ENCODE measurements at regions not wholly inside any gene's neighbourhood (a gene's known extent, or its start where the extent isn't known, plus 50 kb on each side); places are given as distances from the start of the nearest gene placed in this dataset.
"Not testable (repeated sequence)": the region's sequence is repeated elsewhere in the genome, so short reads cannot be mapped to it uniquely, and the experiment has no call there.

DNA sequence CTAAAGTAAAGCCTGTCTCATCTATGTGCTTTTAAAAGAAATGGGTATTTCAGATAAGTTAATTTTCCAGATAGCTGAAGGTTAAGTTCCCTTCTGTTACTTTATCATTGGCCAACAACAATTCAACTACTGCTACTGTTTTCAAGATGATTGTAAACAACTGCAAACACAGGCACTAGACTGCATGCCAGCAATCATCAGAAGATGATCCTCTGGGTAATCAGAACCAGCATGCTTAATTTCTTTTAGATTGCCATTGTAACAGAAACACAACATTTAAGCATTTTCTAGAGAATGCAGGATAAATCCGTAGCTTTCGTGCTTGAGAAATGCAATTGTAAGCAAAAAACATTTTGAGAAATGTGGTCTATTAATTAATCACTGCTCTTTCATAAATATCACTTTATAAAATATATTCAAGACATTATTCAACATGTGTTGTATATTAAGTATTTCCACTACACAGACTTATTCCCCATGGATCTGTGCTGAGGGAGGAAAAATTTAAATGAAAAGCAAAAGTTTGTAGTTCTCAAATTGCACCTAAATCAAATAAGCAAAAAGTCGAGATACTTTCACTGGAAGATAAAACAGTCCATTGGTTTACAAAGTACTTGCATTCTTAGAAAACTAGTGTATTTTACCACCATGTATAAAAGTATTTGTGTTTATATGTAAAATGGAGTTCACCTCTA is 133.7 kb downstream of the ATL2 start:
- TF ChIP-seq EZH2 (IDR thresholded peaks at IDR 0.05; ENCODE audit: borderline replicate concordance) = no peak
- TF ChIP-seq EZH2phosphoT487 (IDR thresholded peaks at IDR 0.05; ENCODE audit: low read depth, severe bottlenecking, unreplicated experiment) = no peak
- TF ChIP-seq, protein P1, sequence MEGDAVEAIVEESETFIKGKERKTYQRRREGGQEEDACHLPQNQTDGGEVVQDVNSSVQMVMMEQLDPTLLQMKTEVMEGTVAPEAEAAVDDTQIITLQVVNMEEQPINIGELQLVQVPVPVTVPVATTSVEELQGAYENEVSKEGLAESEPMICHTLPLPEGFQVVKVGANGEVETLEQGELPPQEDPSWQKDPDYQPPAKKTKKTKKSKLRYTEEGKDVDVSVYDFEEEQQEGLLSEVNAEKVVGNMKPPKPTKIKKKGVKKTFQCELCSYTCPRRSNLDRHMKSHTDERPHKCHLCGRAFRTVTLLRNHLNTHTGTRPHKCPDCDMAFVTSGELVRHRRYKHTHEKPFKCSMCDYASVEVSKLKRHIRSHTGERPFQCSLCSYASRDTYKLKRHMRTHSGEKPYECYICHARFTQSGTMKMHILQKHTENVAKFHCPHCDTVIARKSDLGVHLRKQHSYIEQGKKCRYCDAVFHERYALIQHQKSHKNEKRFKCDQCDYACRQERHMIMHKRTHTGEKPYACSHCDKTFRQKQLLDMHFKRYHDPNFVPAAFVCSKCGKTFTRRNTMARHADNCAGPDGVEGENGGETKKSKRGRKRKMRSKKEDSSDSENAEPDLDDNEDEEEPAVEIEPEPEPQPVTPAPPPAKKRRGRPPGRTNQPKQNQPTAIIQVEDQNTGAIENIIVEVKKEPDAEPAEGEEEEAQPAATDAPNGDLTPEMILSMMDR (IDR thresholded peaks at IDR 0.05; ENCODE audit: poor library complexity) = no peak
- H3K27ac ChIP-seq = no peak overlapping the region
- H3K4me1 ChIP-seq (ENCODE audit: insufficient read depth) = no peaks in the 10 kb centered on the region
- no peaks in the 10 kb centered on the region for H3K9me3 ChIP-seq (ENCODE audit: low read depth)
- no peak for DNase-seq (ENCODE audit: low spot score)
- H3K9me2 ChIP-seq (replicated peaks; ENCODE audit: insufficient read depth) = no peaks in the 10 kb centered on the region
- H3K79me2 ChIP-seq = no peaks in the 10 kb centered on the region
- no peaks in the 10 kb centered on the region for H4K20me1 ChIP-seq (ENCODE audit: insufficient read depth, poor library complexity, severe bottlenecking)
- H3K36me3 ChIP-seq (replicated peaks; ENCODE audit: insufficient read depth, low read depth) = no peaks in the 10 kb centered on the region
- H3K27me3 ChIP-seq = no peaks in the 10 kb centered on the region
- H2AFZ ChIP-seq = no peak overlapping the region
- no peak overlapping the region for H3K4me2 ChIP-seq
- no peak overlapping the region for H3K4me3 ChIP-seq
- 65% methylated on average over 3 of the region's 3 CpGs for WGBS (ENCODE audit: low lambda C conversion rate, missing lambda C conversion rate)

DNA sequence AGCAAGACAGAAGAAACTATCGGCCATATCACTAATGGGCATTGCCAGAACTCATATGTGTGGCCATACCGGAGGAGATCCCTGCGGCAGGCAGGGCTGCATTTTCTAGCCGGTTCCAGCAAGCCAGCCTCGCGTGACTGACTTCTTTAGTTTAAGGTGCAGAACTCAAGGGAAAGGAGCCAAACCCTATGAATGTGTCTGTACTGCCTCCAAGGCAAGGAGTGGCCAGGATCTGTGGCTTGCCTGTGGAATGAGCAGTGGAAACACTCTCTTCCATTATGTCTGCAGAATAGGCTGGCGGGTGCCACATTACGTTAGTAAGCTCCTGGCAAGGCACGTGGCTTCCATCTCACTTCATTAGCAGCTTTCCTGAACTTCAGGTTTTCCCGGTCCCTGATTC is 137.6 kb downstream of the ATL2 start:
- Histone ChIP-seq H2AFZ (no peak overlapping the region), H3K27ac (no peak overlapping the region), H3K4me2 (no peak overlapping the region), H3K4me3 (no peak overlapping the region), H3K9me3 (ENCODE audit: low read depth) (no peaks in the 10 kb centered on the region), H4K20me1 (ENCODE audit: insufficient read depth, poor library complexity, severe bottlenecking) (no peaks in the 10 kb centered on the region), H3K4me1 (ENCODE audit: insufficient read depth) (no peaks in the 10 kb centered on the region), H3K9me2 (replicated peaks; ENCODE audit: insufficient read depth) (no peaks in the 10 kb centered on the region), H3K79me2 (no peaks in the 10 kb centered on the region), H3K36me3 (replicated peaks; ENCODE audit: insufficient read depth, low read depth) (no peaks in the 10 kb centered on the region), H3K27me3 (no peaks in the 10 kb centered on the region)
- TF ChIP-seq EZH2phosphoT487 (IDR thresholded peaks at IDR 0.05; ENCODE audit: low read depth, severe bottlenecking, unreplicated experiment) = no peak
- TF ChIP-seq EZH2 (IDR thresholded peaks at IDR 0.05; ENCODE audit: borderline replicate concordance) = no peak
- TF ChIP-seq, protein P1 (IDR thresholded peaks at IDR 0.05; ENCODE audit: poor library complexity) = no peak
- WGBS (ENCODE audit: low lambda C conversion rate, missing lambda C conversion rate) = 91% methylated on average over 10 of the region's 10 CpGs
- no peak for DNase-seq (ENCODE audit: low spot score)

DNA sequence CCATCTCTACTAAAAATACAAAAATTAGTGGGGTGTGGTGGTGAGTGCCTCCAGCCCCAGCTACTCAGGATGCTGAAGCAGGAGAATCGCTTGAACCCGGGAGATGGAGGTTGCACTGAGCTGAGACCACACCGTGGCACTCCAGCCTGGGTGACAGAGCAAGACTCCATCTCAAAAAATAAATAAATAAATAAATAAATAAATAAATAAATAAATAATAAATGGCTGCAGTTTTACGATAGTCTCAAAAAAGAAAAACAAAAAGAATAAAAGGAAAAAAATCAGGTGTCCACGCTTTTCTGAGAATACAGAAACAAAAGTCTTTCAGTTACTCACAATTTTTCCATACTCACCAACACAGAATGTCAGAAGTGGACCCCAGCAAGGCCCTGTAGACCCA is 138.4 kb downstream of the ATL2 start:
- DNase-seq (ENCODE audit: low spot score); H3K9me2 ChIP-seq (replicated peaks; ENCODE audit: insufficient read depth); H3K9me3 ChIP-seq (ENCODE audit: low read depth); H3K4me2 ChIP-seq; H3K36me3 ChIP-seq (replicated peaks; ENCODE audit: insufficient read depth, low read depth); H3K79me2 ChIP-seq; H2AFZ ChIP-seq; H3K4me1 ChIP-seq (ENCODE audit: insufficient read depth); H3K27me3 ChIP-seq; H3K27ac ChIP-seq; H4K20me1 ChIP-seq (ENCODE audit: insufficient read depth, poor library complexity, severe bottlenecking); H3K4me3 ChIP-seq: not testable (repeated sequence)
- 97% methylated on average over 5 of the region's 5 CpGs for WGBS (ENCODE audit: low lambda C conversion rate, missing lambda C conversion rate)

DNA sequence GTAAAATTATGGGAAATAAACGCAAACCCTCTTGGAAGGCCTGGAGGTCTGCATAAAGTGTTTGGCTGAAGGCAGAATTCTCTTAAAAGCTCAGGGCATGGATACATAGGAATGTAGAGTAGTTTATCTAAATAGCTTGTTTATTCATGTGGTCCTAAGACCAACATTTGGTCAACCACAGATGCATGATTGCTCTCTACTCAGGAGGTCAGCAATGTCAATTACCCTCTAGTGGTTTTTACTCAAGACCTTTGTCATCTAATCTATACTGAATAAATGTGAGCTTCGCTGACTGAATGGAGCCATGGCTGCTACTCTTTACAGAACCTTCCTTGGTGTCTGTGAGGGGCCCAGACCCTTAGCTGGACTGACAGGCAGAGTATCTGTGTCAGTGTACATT is 139.8 kb downstream of the ATL2 start:
- TF ChIP-seq, protein P1 (IDR thresholded peaks at IDR 0.05; ENCODE audit: poor library complexity) = no peak
- TF ChIP-seq EZH2phosphoT487 (IDR thresholded peaks at IDR 0.05; ENCODE audit: low read depth, severe bottlenecking, unreplicated experiment) (no peak), EZH2 (IDR thresholded peaks at IDR 0.05; ENCODE audit: borderline replicate concordance) (no peak)
- H2AFZ ChIP-seq = no peak overlapping the region
- H3K4me1 ChIP-seq (ENCODE audit: insufficient read depth) = no peaks in the 10 kb centered on the region
- H3K4me3 ChIP-seq = no peak overlapping the region
- H3K27ac ChIP-seq = no peak overlapping the region
- H3K27me3 ChIP-seq = no peaks in the 10 kb centered on the region
- H4K20me1 ChIP-seq (ENCODE audit: insufficient read depth, poor library complexity, severe bottlenecking) = no peaks in the 10 kb centered on the region
- 97% methylated on average over 2 of the region's 2 CpGs for WGBS (ENCODE audit: low lambda C conversion rate, missing lambda C conversion rate)
- no peaks in the 10 kb centered on the region for H3K9me2 ChIP-seq (replicated peaks; ENCODE audit: insufficient read depth)
- no peaks in the 10 kb centered on the region for H3K36me3 ChIP-seq (replicated peaks; ENCODE audit: insufficient read depth, low read depth)
- no peak overlapping the region for H3K4me2 ChIP-seq
- no peaks in the 10 kb centered on the region for H3K9me3 ChIP-seq (ENCODE audit: low read depth)
- no peak for DNase-seq (ENCODE audit: low spot score)
- no peaks in the 10 kb centered on the region for H3K79me2 ChIP-seq
